Activated naive CD8-positive, alpha-beta T cell treated with anti-CD3 and anti-CD28 coated beads, Interleukin-2, amount 50 U/mL, for 16 hours (primary cell): ENCODE measurements at regions not wholly inside any gene's neighbourhood (a gene's known extent, or its start where the extent isn't known, plus 50 kb on each side); places are given as distances from the start of the nearest gene placed in this dataset.
A peak's percentile ranks its signal among the peaks of the same experiment; 100 is the strongest.
"Not testable (repeated sequence)": the region's sequence is repeated elsewhere in the genome, so short reads cannot be mapped to it uniquely, and the experiment has no call there.

Experiments used
- DNase-seq: peaks from one replicate; pipeline ENCODE4 v3.0.0-alpha.2; 2020; ENCODE audit warnings: low read depth, low spot score

- no peak for DNase-seq
Measured at GRCh38 chrX:78603908-78604307, 55.2 kb downstream of the RTL3 start.

- no peak for DNase-seq
Measured at GRCh38 chrX:78595901-78596502, 63.1 kb downstream of the RTL3 start.

- no peak for DNase-seq
Measured at GRCh38 chrX:78593701-78594100, 65.4 kb downstream of the RTL3 start.

- no peak for DNase-seq
Measured at GRCh38 chrX:78592030-78592429, 67.1 kb downstream of the RTL3 start.

- DNase-seq, result no peak
Measured at GRCh38 chrX:78574306-78574705, 84.8 kb downstream of the RTL3 start.

- no peak for DNase-seq
Measured at GRCh38 chrX:78573630-78574029, 85.5 kb downstream of the RTL3 start.

GRCh38 chrX:78571849-78572248 lies 87.3 kb downstream of the RTL3 start:
- no peak for DNase-seq

GRCh38 chrX:78555401-78555980 lies 103.6 kb downstream of the RTL3 start:
- no peak for DNase-seq

GRCh38 chrX:78552628-78553027 lies 106.5 kb downstream of the RTL3 start:
- not testable (repeated sequence) for DNase-seq

- no peak for DNase-seq
Measured at GRCh38 chrX:78548012-78548411, 111.1 kb downstream of the RTL3 start.

- DNase-seq, result no peak
Measured at GRCh38 chrX:78545233-78545632, 113.9 kb downstream of the RTL3 start.

GRCh38 chrX:78543281-78543680 lies 115.8 kb downstream of the RTL3 start:
- no peak for DNase-seq

GRCh38 chrX:78540171-78540570 lies 119.0 kb downstream of the RTL3 start:
- no peak for DNase-seq

GRCh38 chrX:78534221-78534620 lies 124.9 kb downstream of the RTL3 start:
- DNase-seq, result no peak

GRCh38 chrX:78532363-78532762 lies 126.8 kb downstream of the RTL3 start:
- DNase-seq, result no peak

GRCh38 chrX:78527818-78528217 lies 131.3 kb downstream of the RTL3 start:
- no peak for DNase-seq

- DNase-seq, result no peak
Measured at GRCh38 chrX:78527263-78527662, 131.9 kb downstream of the RTL3 start.

GRCh38 chrX:78522601-78523000 lies 136.5 kb downstream of the RTL3 start:
- no peak for DNase-seq

- peak; percentile 1 for DNase-seq
Measured at GRCh38 chrX:78517124-78517523, 142.0 kb downstream of the RTL3 start.

GRCh38 chrX:78514852-78515251 lies 144.3 kb downstream of the RTL3 start:
- no peak for DNase-seq

GRCh38 chrX:78513971-78514738 lies 145.0 kb downstream of the RTL3 start:
- no peak for DNase-seq

- DNase-seq, result no peak
Measured at GRCh38 chrX:78506248-78506647, 152.9 kb downstream of the RTL3 start.

- DNase-seq, result no peak
Measured at GRCh38 chrX:78496483-78496882, 162.6 kb downstream of the RTL3 start.
